ENCODE measurements at regions not wholly inside any gene's neighbourhood (a gene's known extent, or its start where the extent isn't known, plus 50 kb on each side); places are given as distances from the start of the nearest gene placed in this dataset.

GRCh38 chr22:47231759-47232158, 469.3 kb downstream of the TBC1D22A start:
- FAIRE-seq (no peak), DNase-seq (ENCODE audit: insufficient read length, low spot score) (no peak)

GRCh38 chr22:47230741-47231140, 468.3 kb downstream of the TBC1D22A start:
- no peak for FAIRE-seq

GRCh38 chr22:47230251-47230650, 467.8 kb downstream of the TBC1D22A start:
- DNase-seq (ENCODE audit: insufficient read length, low spot score) (no peak), FAIRE-seq (no peak)

More at GRCh38 chr22:47230741-47231140, 468.3 kb downstream of the TBC1D22A start:
- DNase-seq (ENCODE audit: insufficient read length, low spot score): no peak

- no peak for DNase-seq (ENCODE audit: insufficient read length, low spot score)
- FAIRE-seq: no peak
Observed at GRCh38 chr22:47228767-47229166, 466.3 kb downstream of the TBC1D22A start.

GRCh38 chr22:47225931-47226633, 463.6 kb downstream of the TBC1D22A start:
- no peak for FAIRE-seq
- no peak for DNase-seq (ENCODE audit: insufficient read length, low spot score)

GRCh38 chr22:47225080-47225930, 462.9 kb downstream of the TBC1D22A start:
- no peak for FAIRE-seq

More at GRCh38 chr22:47225080-47225930, 462.9 kb downstream of the TBC1D22A start:
- DNase-seq (ENCODE audit: insufficient read length, low spot score): no peak

Data from HTR-8/SVneo (cell line).